ENCODE measurements at regions not wholly inside any gene's neighbourhood (a gene's known extent, or its start where the extent isn't known, plus 50 kb on each side); places are given as distances from the start of the nearest gene placed in this dataset.
A peak's percentile ranks its signal among the peaks of the same experiment; 100 is the strongest.

DNA sequence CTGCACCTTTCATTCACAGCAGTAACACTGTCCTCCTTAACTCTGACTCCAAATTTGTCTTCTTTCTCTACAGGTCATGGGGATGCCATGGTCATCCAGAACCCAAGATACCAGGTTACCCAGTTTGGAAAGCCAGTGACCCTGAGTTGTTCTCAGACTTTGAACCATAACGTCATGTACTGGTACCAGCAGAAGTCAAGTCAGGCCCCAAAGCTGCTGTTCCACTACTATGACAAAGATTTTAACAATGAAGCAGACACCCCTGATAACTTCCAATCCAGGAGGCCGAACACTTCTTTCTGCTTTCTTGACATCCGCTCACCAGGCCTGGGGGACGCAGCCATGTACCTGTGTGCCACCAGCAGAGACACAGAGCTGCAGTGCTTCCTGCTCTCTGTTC is 156.2 kb upstream of the PRSS1 start:
- no peak for ATAC-seq (replicated peaks in 1 of 4)
- H3K27me3 Mint-ChIP-seq, result peaks cover 0 to 2% of the 10 kb centered on the region in 2 donors
- no peaks in the 10 kb centered on the region for H3K36me3 Mint-ChIP-seq
- ChIA-PET POLR2A (interaction anchor here in 1 of 2 donors (0.6 kb wide), 1 partner anchor 120 kb away, joined by 4 read pairs; no protein-coding TSS in a partner anchor), CTCF (interaction anchor here in 1 of 2 donors (0.6 kb wide), 1 partner anchor 55 kb away, joined by 5 read pairs; no protein-coding TSS in a partner anchor)
- H3K9me3 ChIP-seq, result no peaks in the 10 kb centered on the region
- H3K27ac ChIP-seq (ENCODE audit: low read length), result no peak overlapping the region
- no peaks in the 10 kb centered on the region for H3K36me3 ChIP-seq (ENCODE audit: control insufficient read depth in 2 of 2, extremely low read depth in 1 of 2, insufficient read depth in 1 of 2, low read length in 1 of 2)
- no peaks in the 10 kb centered on the region for H3K4me1 ChIP-seq (ENCODE audit: control insufficient read depth in 1 of 2, extremely low read depth in 1 of 2, insufficient read depth in 2 of 2, low read length in 2 of 2)
- H3K27ac Mint-ChIP-seq, result no peak overlapping the region
- peak overlapping the region in 1 of 3 donors; percentile 24 for H3K4me3 Mint-ChIP-seq
- WGBS (ENCODE audit: insufficient coverage), result 87% methylated on average over 4 of the region's 4 CpGs
- no peak for DNase-seq
- no peaks in the 10 kb centered on the region for H3K27me3 ChIP-seq (replicated peaks in 1 of 2; ENCODE audit: control insufficient read depth in 2 of 2, extremely low read depth in 1 of 2, insufficient read depth in 2 of 2, low read length in 1 of 2)
- no peaks in the 10 kb centered on the region for H3K9me3 Mint-ChIP-seq
- no peaks in the 10 kb centered on the region for H3K4me1 Mint-ChIP-seq
- H3K4me3 ChIP-seq (ENCODE audit: control insufficient read depth in 1 of 2, extremely low read depth in 1 of 2, low read length in 1 of 2), result no peak overlapping the region

DNA sequence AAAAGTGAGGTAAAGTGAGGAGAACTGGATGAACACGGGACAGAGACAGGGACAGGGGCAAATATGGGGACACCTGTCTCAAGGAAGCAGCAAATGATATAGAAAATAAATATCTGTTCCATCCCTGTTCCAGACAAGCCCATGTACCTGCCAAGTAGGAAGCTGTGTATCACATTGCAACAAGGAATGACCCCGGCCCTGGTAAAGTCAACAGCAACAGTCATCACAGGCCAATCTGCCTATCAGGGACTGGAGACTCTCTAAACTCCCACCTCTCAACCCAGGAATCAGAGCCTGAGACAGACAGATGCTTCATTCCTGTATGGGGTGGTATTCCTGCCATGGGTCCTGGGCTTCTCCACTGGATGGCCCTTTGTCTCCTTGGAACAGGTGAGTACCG is 156.6 kb upstream of the PRSS1 start:
- POLR2A ChIA-PET, result interaction anchor here in 1 of 2 donors (0.6 kb wide), 1 partner anchor 120 kb away, joined by 4 read pairs; no protein-coding TSS in a partner anchor
- no peaks in the 10 kb centered on the region for H3K36me3 Mint-ChIP-seq
- H3K9me3 Mint-ChIP-seq, result no peaks in the 10 kb centered on the region
- H3K4me1 Mint-ChIP-seq, result no peaks in the 10 kb centered on the region
- Histone ChIP-seq H3K4me1 (ENCODE audit: control insufficient read depth in 1 of 2, extremely low read depth in 1 of 2, insufficient read depth in 2 of 2, low read length in 2 of 2) (no peaks in the 10 kb centered on the region), H3K9me3 (no peaks in the 10 kb centered on the region), H3K36me3 (ENCODE audit: control insufficient read depth in 2 of 2, extremely low read depth in 1 of 2, insufficient read depth in 1 of 2, low read length in 1 of 2) (no peaks in the 10 kb centered on the region), H3K27me3 (replicated peaks in 1 of 2; ENCODE audit: control insufficient read depth in 2 of 2, extremely low read depth in 1 of 2, insufficient read depth in 2 of 2, low read length in 1 of 2) (no peaks in the 10 kb centered on the region), H3K27ac (ENCODE audit: low read length) (no peak overlapping the region), H3K4me3 (ENCODE audit: control insufficient read depth in 1 of 2, extremely low read depth in 1 of 2, low read length in 1 of 2) (no peak overlapping the region)
- DNase-seq, result no peak
- no peak for ATAC-seq (replicated peaks in 1 of 4)
- H3K4me3 Mint-ChIP-seq, result peak overlapping the region in 2 of 3 donors; percentile 18 to 24
- no peak overlapping the region for H3K27ac Mint-ChIP-seq
- no CpG with 5 or more reads among the region's 3 CpGs for WGBS (ENCODE audit: insufficient coverage)
- CTCF ChIA-PET, result interaction anchor here in 1 of 2 donors (0.6 kb wide), 1 partner anchor 55 kb away, joined by 5 read pairs; no protein-coding TSS in a partner anchor
- H3K27me3 Mint-ChIP-seq, result peaks cover 0 to 2% of the 10 kb centered on the region in 2 donors

GRCh38 chr7:142592231-142592630 is 157.0 kb upstream of the PRSS1 start:
- H3K27me3 Mint-ChIP-seq, result peaks cover 0 to 2% of the 10 kb centered on the region in 2 donors
- Histone ChIP-seq H3K4me3 (ENCODE audit: control insufficient read depth in 1 of 2, extremely low read depth in 1 of 2, low read length in 1 of 2) (no peak overlapping the region), H3K27me3 (replicated peaks in 1 of 2; ENCODE audit: control insufficient read depth in 2 of 2, extremely low read depth in 1 of 2, insufficient read depth in 2 of 2, low read length in 1 of 2) (no peaks in the 10 kb centered on the region), H3K9me3 (no peaks in the 10 kb centered on the region), H3K27ac (ENCODE audit: low read length) (no peak overlapping the region), H3K36me3 (ENCODE audit: control insufficient read depth in 2 of 2, extremely low read depth in 1 of 2, insufficient read depth in 1 of 2, low read length in 1 of 2) (no peaks in the 10 kb centered on the region), H3K4me1 (ENCODE audit: control insufficient read depth in 1 of 2, extremely low read depth in 1 of 2, insufficient read depth in 2 of 2, low read length in 2 of 2) (no peaks in the 10 kb centered on the region)
- H3K4me1 Mint-ChIP-seq, result peaks cover 2 to 3% (median 3%) of the 10 kb centered on the region in 3 donors
- H3K4me3 Mint-ChIP-seq, result no peak overlapping the region
- CTCF ChIA-PET, result no interaction called here
- no CpG with 5 or more reads among the region's 2 CpGs for WGBS (ENCODE audit: insufficient coverage)
- no peak for ATAC-seq (replicated peaks in 1 of 4)
- H3K9me3 Mint-ChIP-seq, result no peaks in the 10 kb centered on the region
- no peak for DNase-seq
- POLR2A ChIA-PET, result no interaction called here
- H3K36me3 Mint-ChIP-seq, result no peaks in the 10 kb centered on the region
- no peak overlapping the region for H3K27ac Mint-ChIP-seq

DNA sequence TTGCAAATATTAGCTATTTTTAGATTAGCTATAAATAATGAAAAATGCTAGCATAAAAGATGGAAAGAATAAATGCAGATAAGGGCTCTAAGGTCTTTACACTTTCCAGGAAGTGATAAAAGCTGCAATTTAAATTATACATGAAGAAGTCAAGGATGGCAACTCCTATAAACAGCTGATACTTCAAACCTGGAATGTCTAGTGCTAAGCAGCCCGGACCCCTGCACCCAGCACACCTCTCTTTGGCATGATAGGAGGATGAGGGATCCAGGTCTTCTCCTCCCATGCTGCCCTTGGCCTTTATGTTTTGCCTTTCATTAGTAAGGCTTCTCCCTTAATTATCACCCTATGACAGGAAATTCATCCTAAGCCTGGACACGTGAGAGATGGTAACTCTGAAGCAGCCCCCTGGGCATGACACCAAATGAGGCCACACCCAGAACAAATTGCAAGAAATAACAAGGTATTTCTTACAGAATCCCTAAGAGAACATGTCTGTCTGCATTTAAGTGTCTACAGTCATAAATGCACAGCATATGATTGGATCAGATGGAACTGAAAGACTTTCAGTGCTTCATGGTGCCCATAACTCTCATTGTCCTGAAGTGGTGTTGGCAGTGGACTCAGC is 158.3 kb upstream of the PRSS1 start:
- no peak overlapping the region for H3K4me3 Mint-ChIP-seq
- H3K27ac Mint-ChIP-seq, result no peak overlapping the region
- H3K36me3 Mint-ChIP-seq, result no peaks in the 10 kb centered on the region
- peaks cover 0 to 2% of the 10 kb centered on the region in 2 donors for H3K27me3 Mint-ChIP-seq
- no peaks in the 10 kb centered on the region for H3K9me3 Mint-ChIP-seq
- WGBS (ENCODE audit: insufficient coverage), result no CpG with 5 or more reads among the region's 2 CpGs
- H3K27ac ChIP-seq (ENCODE audit: low read length), result no peak overlapping the region
- DNase-seq, result no peak
- no peaks in the 10 kb centered on the region for H3K4me1 ChIP-seq (ENCODE audit: control insufficient read depth in 1 of 2, extremely low read depth in 1 of 2, insufficient read depth in 2 of 2, low read length in 2 of 2)
- ChIA-PET POLR2A (no interaction called here), CTCF (interaction anchor here (0.6 to 1.3 kb wide), 3 partner anchors 31 to 55 kb away, joined by 3 to 5 read pairs (median 3); no protein-coding TSS in a partner anchor)
- no peaks in the 10 kb centered on the region for H3K9me3 ChIP-seq
- no peak for ATAC-seq (replicated peaks in 1 of 4)
- no peaks in the 10 kb centered on the region for H3K27me3 ChIP-seq (replicated peaks in 1 of 2; ENCODE audit: control insufficient read depth in 2 of 2, extremely low read depth in 1 of 2, insufficient read depth in 2 of 2, low read length in 1 of 2)
- no peaks in the 10 kb centered on the region for H3K36me3 ChIP-seq (ENCODE audit: control insufficient read depth in 2 of 2, extremely low read depth in 1 of 2, insufficient read depth in 1 of 2, low read length in 1 of 2)
- peaks cover 4 to 11% (median 6%) of the 10 kb centered on the region in 3 donors for H3K4me1 Mint-ChIP-seq
- no peak overlapping the region for H3K4me3 ChIP-seq (ENCODE audit: control insufficient read depth in 1 of 2, extremely low read depth in 1 of 2, low read length in 1 of 2)

DNA sequence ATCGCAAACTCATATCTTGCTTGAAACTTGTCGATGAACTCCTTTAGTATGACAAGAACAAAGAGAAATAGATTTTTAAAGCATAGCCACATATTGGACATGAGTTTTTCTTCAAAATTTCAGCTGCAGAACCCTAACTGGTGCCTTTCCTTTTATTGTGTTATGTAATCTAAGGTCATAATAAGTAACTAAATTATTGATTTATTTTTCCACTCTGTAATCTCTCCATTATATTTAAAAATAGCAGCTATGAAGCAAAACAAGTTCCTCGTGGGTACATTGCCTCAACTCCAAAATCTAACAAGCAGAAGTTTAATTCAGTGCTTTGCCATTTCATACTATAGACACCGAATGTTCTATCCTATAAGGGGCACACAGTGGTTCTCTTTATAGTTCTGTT is 159.2 kb upstream of the PRSS1 start:
- H3K36me3 Mint-ChIP-seq, result no peaks in the 10 kb centered on the region
- H3K27ac ChIP-seq (ENCODE audit: low read length), result no peak overlapping the region
- no peaks in the 10 kb centered on the region for H3K9me3 ChIP-seq
- DNase-seq (no peak), ATAC-seq (replicated peaks in 1 of 4) (no peak)
- no peaks in the 10 kb centered on the region for H3K36me3 ChIP-seq (ENCODE audit: control insufficient read depth in 2 of 2, extremely low read depth in 1 of 2, insufficient read depth in 1 of 2, low read length in 1 of 2)
- no peak overlapping the region for H3K4me3 Mint-ChIP-seq
- H3K4me3 ChIP-seq (ENCODE audit: control insufficient read depth in 1 of 2, extremely low read depth in 1 of 2, low read length in 1 of 2), result no peak overlapping the region
- no peaks in the 10 kb centered on the region for H3K27me3 ChIP-seq (replicated peaks in 1 of 2; ENCODE audit: control insufficient read depth in 2 of 2, extremely low read depth in 1 of 2, insufficient read depth in 2 of 2, low read length in 1 of 2)
- peaks cover 0 to 2% of the 10 kb centered on the region in 2 donors for H3K27me3 Mint-ChIP-seq
- ChIA-PET CTCF (interaction anchor here (0.6 to 1.3 kb wide), 3 partner anchors 30 to 260 kb away, joined by 3 to 5 read pairs (median 3); no protein-coding TSS in a partner anchor), POLR2A (no interaction called here)
- no peaks in the 10 kb centered on the region for H3K4me1 ChIP-seq (ENCODE audit: control insufficient read depth in 1 of 2, extremely low read depth in 1 of 2, insufficient read depth in 2 of 2, low read length in 2 of 2)
- no peaks in the 10 kb centered on the region for H3K9me3 Mint-ChIP-seq
- no peak overlapping the region for H3K27ac Mint-ChIP-seq
- WGBS (ENCODE audit: insufficient coverage), result no CpG with 5 or more reads among the region's 4 CpGs
- H3K4me1 Mint-ChIP-seq, result peaks cover 4 to 11% (median 6%) of the 10 kb centered on the region in 3 donors

GRCh38 chr7:142587578-142588191 is 161.6 kb upstream of the PRSS1 start:
- no peaks in the 10 kb centered on the region for H3K27me3 Mint-ChIP-seq
- H3K27me3 ChIP-seq (replicated peaks in 1 of 2; ENCODE audit: control insufficient read depth in 2 of 2, extremely low read depth in 1 of 2, insufficient read depth in 2 of 2, low read length in 1 of 2), result no peaks in the 10 kb centered on the region
- no peak overlapping the region for H3K4me3 ChIP-seq (ENCODE audit: control insufficient read depth in 1 of 2, extremely low read depth in 1 of 2, low read length in 1 of 2)
- H3K4me3 Mint-ChIP-seq, result peak overlapping the region in 1 of 3 donors; percentile 53
- no peaks in the 10 kb centered on the region for H3K36me3 ChIP-seq (ENCODE audit: control insufficient read depth in 2 of 2, extremely low read depth in 1 of 2, insufficient read depth in 1 of 2, low read length in 1 of 2)
- DNase-seq (peak in 1 of 35 experiments; percentile 61), ATAC-seq (replicated peaks in 1 of 4) (peak; percentile 66 to 85 (median 77))
- WGBS (ENCODE audit: insufficient coverage), result no CpG with 5 or more reads among the region's 5 CpGs
- no peaks in the 10 kb centered on the region for H3K9me3 Mint-ChIP-seq
- H3K27ac Mint-ChIP-seq, result peak overlapping the region in 1 of 2 donors; percentile 48
- H3K4me1 ChIP-seq (ENCODE audit: control insufficient read depth in 1 of 2, extremely low read depth in 1 of 2, insufficient read depth in 2 of 2, low read length in 2 of 2), result no peaks in the 10 kb centered on the region
- no peaks in the 10 kb centered on the region for H3K9me3 ChIP-seq
- peaks cover 4 to 11% (median 6%) of the 10 kb centered on the region in 3 donors for H3K4me1 Mint-ChIP-seq
- ChIA-PET POLR2A (interaction anchor here in 1 of 2 donors (0.6 kb wide), 1 partner anchor 203 kb away, joined by 3 read pairs; no protein-coding TSS in a partner anchor), CTCF (interaction anchor here (0.6 to 1.4 kb wide), 15 partner anchors 16 to 122 kb away, joined by 3 to 8 read pairs (median 3); no protein-coding TSS in a partner anchor)
- no peaks in the 10 kb centered on the region for H3K36me3 Mint-ChIP-seq
- no peak overlapping the region for H3K27ac ChIP-seq (ENCODE audit: low read length)

Data from T-cell (primary cell).